ENCODE measurements at regions not wholly inside any gene's neighbourhood (a gene's known extent, or its start where the extent isn't known, plus 50 kb on each side); places are given as distances from the start of the nearest gene placed in this dataset.

DNA sequence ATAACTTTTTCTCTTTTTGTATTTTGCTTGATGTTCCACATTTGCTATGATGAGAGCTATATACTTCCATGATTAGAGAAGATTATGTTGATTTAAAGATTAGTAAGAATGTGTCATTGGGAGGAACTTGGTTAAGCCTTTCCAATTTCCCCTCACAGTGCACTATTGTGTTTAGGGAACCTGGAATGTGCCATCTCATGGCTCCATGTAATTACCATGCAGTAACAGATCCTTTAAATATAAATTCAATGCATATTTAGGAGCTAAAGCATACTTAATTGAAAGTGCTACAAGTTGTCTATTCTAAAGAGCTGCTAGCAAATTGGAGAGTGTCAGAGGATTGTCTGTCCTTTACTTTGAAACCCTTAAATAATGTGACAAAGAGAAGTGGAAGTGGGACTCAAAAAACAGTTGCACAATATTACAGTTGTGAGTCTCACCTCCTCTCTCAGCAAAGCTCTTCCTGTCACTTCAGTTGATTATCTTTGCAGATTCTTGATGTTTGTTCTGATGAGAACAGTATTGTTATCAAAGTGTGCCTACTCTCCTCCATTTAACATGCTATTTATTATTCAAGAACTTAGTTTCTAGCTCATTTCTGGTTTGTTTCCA lies 1162.7 kb upstream of the ZEB2 start:
- no peaks in the 10 kb centered on the region for H3K27me3 ChIP-seq
- TF ChIP-seq, protein P1, sequence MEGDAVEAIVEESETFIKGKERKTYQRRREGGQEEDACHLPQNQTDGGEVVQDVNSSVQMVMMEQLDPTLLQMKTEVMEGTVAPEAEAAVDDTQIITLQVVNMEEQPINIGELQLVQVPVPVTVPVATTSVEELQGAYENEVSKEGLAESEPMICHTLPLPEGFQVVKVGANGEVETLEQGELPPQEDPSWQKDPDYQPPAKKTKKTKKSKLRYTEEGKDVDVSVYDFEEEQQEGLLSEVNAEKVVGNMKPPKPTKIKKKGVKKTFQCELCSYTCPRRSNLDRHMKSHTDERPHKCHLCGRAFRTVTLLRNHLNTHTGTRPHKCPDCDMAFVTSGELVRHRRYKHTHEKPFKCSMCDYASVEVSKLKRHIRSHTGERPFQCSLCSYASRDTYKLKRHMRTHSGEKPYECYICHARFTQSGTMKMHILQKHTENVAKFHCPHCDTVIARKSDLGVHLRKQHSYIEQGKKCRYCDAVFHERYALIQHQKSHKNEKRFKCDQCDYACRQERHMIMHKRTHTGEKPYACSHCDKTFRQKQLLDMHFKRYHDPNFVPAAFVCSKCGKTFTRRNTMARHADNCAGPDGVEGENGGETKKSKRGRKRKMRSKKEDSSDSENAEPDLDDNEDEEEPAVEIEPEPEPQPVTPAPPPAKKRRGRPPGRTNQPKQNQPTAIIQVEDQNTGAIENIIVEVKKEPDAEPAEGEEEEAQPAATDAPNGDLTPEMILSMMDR (IDR thresholded peaks at IDR 0.05), result no peak
- no peak for TF ChIP-seq POLR2A (IDR thresholded peaks at IDR 0.05)
- no peak for DNase-seq
- H3K4me3 ChIP-seq, result no peak overlapping the region
- intact Hi-C loops (cut with DNase I), result no loop called here
- no peak overlapping the region for H3K27ac ChIP-seq
- H3K9me3 ChIP-seq (replicated peaks in 1 of 3), result no peaks in the 10 kb centered on the region
- H3K36me3 ChIP-seq (replicated peaks in 1 of 2), result peaks cover 0 to 3% of the 10 kb centered on the region in 2 donors
- no peaks in the 10 kb centered on the region for H3K4me1 ChIP-seq (replicated peaks in 1 of 2)

GRCh38 chr2:145680276-145680675 lies 1160.4 kb upstream of the ZEB2 start:
- H3K4me1 ChIP-seq (replicated peaks in 1 of 2), result no peaks in the 10 kb centered on the region
- no peak for TF ChIP-seq POLR2A (IDR thresholded peaks at IDR 0.05)
- TF ChIP-seq, protein P1 (IDR thresholded peaks at IDR 0.05), result no peak
- H3K9me3 ChIP-seq (replicated peaks in 1 of 3), result no peaks in the 10 kb centered on the region
- H3K27ac ChIP-seq, result no peak overlapping the region
- no peaks in the 10 kb centered on the region for H3K27me3 ChIP-seq
- no peak for DNase-seq
- H3K4me3 ChIP-seq, result no peak overlapping the region
- H3K36me3 ChIP-seq (replicated peaks in 1 of 2), result no peaks in the 10 kb centered on the region
- intact Hi-C loops (cut with DNase I), result no loop called here
- WGBS, 4 donors, result 81 to 87% (median 85%) methylated on average over 2 of the region's 2 CpGs

DNA sequence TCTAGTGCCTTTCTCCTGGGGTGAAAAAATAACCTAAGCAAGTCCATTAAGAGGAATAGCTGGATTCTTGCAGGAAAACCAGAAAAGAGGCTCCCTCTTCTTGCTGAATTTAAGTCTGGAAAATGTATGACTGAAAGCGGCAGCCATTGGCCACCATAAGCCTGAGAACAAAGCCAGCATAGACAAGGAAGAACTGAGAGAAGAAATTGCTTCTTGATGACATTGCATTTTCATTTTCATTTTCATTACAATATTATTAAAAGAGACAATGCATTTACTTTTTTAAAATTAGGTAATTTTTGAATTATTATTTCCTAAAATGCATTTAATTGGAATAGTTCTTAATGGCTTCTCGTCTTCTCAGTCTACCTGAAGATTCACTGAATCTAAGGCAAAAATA lies 1157.5 kb upstream of the ZEB2 start:
- Histone ChIP-seq H3K4me1 (replicated peaks in 1 of 2) (no peaks in the 10 kb centered on the region), H3K27ac (no peak overlapping the region), H3K4me3 (no peak overlapping the region), H3K9me3 (replicated peaks in 1 of 3) (no peaks in the 10 kb centered on the region), H3K36me3 (replicated peaks in 1 of 2) (no peaks in the 10 kb centered on the region), H3K27me3 (no peaks in the 10 kb centered on the region)
- intact Hi-C loops (cut with DNase I), result no loop called here
- DNase-seq, result no peak
- no peak for TF ChIP-seq POLR2A (IDR thresholded peaks at IDR 0.05)
- TF ChIP-seq, protein P1 (IDR thresholded peaks at IDR 0.05), result no peak
- WGBS, 4 donors, result 63 to 90% (median 84%) methylated on average over 2 of the region's 2 CpGs

DNA sequence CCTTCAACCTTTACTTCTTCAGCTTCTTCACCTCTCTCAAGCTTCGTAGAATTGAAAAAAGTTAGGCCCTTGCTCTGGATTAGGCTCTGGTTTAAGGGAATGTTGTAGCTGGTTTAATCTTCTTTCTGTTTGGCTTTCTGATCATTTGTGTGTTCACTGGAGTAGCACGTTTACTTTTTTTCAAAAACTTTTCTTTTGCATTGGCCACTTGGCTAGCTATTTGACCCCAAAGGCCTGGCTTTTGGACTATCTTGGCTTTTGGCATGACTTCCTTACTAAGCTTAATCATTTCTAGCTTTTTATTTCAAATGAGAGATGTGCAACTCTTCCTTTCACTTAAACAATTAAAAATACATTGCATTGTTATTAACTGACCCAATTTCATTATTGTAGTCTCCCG lies 1154.8 kb upstream of the ZEB2 start:
- H3K27me3 ChIP-seq, result no peaks in the 10 kb centered on the region
- intact Hi-C loops (cut with DNase I), result no loop called here
- TF ChIP-seq, protein P1 (IDR thresholded peaks at IDR 0.05), result no peak
- no peak for TF ChIP-seq POLR2A (IDR thresholded peaks at IDR 0.05)
- no peak overlapping the region for H3K27ac ChIP-seq
- H3K36me3 ChIP-seq (replicated peaks in 1 of 2), result no peaks in the 10 kb centered on the region
- no peak for DNase-seq
- no peaks in the 10 kb centered on the region for H3K9me3 ChIP-seq (replicated peaks in 1 of 3)
- H3K4me1 ChIP-seq (replicated peaks in 1 of 2), result no peaks in the 10 kb centered on the region
- no peak overlapping the region for H3K4me3 ChIP-seq
- WGBS, 4 donors, result 74 to 85% (median 77%) methylated on average over 3 of the region's 3 CpGs
